ENCODE measurements at regions not wholly inside any gene's neighbourhood (a gene's known extent, or its start where the extent isn't known, plus 50 kb on each side); places are given as distances from the start of the nearest gene placed in this dataset.
"Not testable (repeated sequence)": the region's sequence is repeated elsewhere in the genome, so short reads cannot be mapped to it uniquely, and the experiment has no call there.

DNA sequence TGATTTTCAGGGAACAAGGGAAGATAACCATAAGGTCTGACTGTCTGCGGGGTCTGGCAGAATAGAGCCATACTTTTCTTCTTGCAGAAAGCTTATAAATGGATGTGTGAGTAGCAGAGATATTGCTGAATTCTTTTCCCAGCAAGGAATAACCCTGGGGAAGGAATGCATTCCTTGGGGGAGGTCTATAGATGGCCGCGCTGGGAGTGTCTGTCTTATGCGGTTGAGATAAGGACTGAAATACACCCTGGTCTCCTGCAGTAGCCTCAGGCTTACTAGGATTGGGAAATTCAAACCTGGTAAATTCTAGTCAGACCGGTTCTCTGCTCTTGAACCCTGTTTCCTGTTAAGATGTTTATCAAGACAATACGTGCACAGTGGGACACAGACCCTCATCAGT, 50.5 kb upstream of the RASEF start:
- TF ChIP-seq EZH2 (IDR thresholded peaks at IDR 0.05; ENCODE audit: low read depth) = not testable (repeated sequence)
- TF ChIP-seq, protein P1, sequence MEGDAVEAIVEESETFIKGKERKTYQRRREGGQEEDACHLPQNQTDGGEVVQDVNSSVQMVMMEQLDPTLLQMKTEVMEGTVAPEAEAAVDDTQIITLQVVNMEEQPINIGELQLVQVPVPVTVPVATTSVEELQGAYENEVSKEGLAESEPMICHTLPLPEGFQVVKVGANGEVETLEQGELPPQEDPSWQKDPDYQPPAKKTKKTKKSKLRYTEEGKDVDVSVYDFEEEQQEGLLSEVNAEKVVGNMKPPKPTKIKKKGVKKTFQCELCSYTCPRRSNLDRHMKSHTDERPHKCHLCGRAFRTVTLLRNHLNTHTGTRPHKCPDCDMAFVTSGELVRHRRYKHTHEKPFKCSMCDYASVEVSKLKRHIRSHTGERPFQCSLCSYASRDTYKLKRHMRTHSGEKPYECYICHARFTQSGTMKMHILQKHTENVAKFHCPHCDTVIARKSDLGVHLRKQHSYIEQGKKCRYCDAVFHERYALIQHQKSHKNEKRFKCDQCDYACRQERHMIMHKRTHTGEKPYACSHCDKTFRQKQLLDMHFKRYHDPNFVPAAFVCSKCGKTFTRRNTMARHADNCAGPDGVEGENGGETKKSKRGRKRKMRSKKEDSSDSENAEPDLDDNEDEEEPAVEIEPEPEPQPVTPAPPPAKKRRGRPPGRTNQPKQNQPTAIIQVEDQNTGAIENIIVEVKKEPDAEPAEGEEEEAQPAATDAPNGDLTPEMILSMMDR (conservative IDR thresholded peaks at IDR 0.05) = not testable (repeated sequence)

Measured in PC-9 (cell line).